GM12875 (cell line): ENCODE measurements at regions not wholly inside any gene's neighbourhood (a gene's known extent, or its start where the extent isn't known, plus 50 kb on each side); places are given as distances from the start of the nearest gene placed in this dataset.

Experiments used
- H3K4me3 ChIP-seq: one replicate; pipeline ENCODE4 v1.5.1; 2011; ENCODE audit warnings: low read depth, low read length, control low read depth
- CTCF ChIP-seq: IDR thresholded peaks from 2 replicates; pipeline ENCODE4 v1.5.1; 2011; ENCODE audit warnings: low read depth, mild to moderate bottlenecking, control low read depth, inconsistent platforms, low read length, moderate library complexity, borderline replicate concordance; ENCODE audit not compliant: insufficient read depth

- TF ChIP-seq CTCF, result no peak
- H3K4me3 ChIP-seq, result no peak overlapping the region
These were observed 344.7 kb upstream of the TCF4 start for GRCh38 chr18:55932675-55933074.

GRCh38 chr18:55927831-55928230 is 339.8 kb upstream of the TCF4 start:
- H3K4me3 ChIP-seq, result no peak overlapping the region
- no peak for TF ChIP-seq CTCF

GRCh38 chr18:55925772-55926171 is 337.8 kb upstream of the TCF4 start:
- no peak for TF ChIP-seq CTCF
- no peak overlapping the region for H3K4me3 ChIP-seq

- no peak for TF ChIP-seq CTCF
- no peak overlapping the region for H3K4me3 ChIP-seq
These were observed 332.1 kb upstream of the TCF4 start for GRCh38 chr18:55920063-55920462.

GRCh38 chr18:55918444-55918843 is 330.5 kb upstream of the TCF4 start:
- no peak overlapping the region for H3K4me3 ChIP-seq
- no peak for TF ChIP-seq CTCF

- H3K4me3 ChIP-seq, result no peak overlapping the region
- TF ChIP-seq CTCF, result no peak
These were observed 324.9 kb upstream of the TCF4 start for GRCh38 chr18:55912919-55913318.

- no peak for TF ChIP-seq CTCF
- no peak overlapping the region for H3K4me3 ChIP-seq
These were observed 324.1 kb upstream of the TCF4 start for GRCh38 chr18:55912071-55912470.
